ENCODE measurements at regions not wholly inside any gene's neighbourhood (a gene's known extent, or its start where the extent isn't known, plus 50 kb on each side); places are given as distances from the start of the nearest gene placed in this dataset.

DNA sequence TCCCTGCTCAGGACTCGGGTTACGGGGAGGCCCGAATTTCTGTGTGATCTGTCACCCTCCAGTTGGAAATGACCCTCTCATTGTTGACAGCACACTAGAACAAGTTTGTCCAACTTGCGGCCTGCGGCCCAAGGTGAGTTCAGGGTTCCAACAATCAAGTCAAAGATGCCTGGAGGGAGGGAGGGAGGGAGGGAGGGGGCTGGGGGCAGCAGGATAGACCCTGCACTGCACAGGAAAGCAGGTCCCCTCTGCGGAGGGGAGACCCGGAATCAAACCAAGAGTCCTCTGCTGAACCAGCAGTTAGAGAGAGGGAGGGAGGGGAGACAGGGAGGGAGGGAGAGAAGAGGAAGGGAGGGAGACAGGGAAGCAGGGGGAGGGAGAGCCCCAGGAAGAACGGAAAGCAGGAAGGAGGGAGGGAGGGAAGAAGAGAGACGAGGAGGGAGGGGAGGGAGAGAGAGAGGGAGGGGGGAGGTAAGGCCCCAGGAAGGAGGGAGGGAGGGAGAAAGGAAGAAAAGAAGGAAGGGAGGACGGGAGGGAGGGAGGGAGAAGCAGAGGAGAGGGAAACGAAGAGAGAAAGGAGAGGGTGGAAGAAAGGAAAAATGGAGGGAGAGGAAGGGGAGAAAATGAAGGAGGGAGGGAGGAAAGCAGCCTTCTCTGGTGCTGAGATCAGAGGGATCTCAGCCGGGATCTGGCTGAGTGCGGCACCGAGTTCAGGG lies 96.7 kb upstream of the CDH5 start:
- no peak for DNase-seq
- TF ChIP-seq, protein P1, sequence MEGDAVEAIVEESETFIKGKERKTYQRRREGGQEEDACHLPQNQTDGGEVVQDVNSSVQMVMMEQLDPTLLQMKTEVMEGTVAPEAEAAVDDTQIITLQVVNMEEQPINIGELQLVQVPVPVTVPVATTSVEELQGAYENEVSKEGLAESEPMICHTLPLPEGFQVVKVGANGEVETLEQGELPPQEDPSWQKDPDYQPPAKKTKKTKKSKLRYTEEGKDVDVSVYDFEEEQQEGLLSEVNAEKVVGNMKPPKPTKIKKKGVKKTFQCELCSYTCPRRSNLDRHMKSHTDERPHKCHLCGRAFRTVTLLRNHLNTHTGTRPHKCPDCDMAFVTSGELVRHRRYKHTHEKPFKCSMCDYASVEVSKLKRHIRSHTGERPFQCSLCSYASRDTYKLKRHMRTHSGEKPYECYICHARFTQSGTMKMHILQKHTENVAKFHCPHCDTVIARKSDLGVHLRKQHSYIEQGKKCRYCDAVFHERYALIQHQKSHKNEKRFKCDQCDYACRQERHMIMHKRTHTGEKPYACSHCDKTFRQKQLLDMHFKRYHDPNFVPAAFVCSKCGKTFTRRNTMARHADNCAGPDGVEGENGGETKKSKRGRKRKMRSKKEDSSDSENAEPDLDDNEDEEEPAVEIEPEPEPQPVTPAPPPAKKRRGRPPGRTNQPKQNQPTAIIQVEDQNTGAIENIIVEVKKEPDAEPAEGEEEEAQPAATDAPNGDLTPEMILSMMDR (IDR thresholded peaks at IDR 0.05): no peak
- H3K4me3 ChIP-seq: no peak overlapping the region
- no peak for ATAC-seq
- no peaks in the 10 kb centered on the region for H3K4me1 ChIP-seq (ENCODE audit: low read depth)
- intact Hi-C loops (cut with DNase I, micrococcal nuclease): no loop called here
- no peaks in the 10 kb centered on the region for H3K36me3 ChIP-seq (ENCODE audit: low read depth)
- H3K9me3 ChIP-seq: no peaks in the 10 kb centered on the region

DNA sequence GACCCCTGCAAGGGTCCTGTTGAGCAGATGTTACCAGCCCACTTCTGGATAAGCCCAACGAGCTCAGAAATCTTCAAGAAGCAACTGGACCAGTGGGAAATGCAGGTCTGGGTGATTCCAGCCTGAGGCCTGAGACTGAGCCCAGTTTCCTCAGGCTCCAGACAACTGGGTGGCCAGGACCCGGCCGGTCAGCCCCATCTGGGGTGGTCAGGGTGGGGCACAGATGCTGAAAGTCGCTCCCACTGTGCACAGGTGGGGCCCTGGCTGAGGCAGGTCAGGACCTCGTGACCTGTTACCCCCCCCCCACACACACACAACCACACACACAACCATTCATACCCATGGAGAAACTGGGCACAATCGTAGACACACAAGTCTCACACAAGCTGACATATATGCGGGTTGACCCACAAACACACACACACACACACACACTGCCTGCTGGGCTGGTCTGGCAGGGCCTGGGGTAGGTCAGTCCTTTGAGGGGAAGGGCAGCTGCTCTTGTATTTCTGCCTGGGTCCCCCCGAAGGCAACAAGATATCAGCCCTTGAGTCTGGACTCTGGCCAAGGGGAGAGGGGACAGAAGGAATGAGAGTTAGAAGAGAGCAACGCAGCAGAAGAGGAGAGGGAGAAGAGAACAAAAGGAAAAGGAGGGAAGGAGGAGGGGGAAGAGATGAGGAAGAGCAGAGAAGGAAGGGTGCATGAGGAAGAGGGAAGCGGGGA lies 99.0 kb upstream of the CDH5 start:
- ATAC-seq: no peak
- no peak for DNase-seq
- intact Hi-C loops (cut with DNase I, micrococcal nuclease): no loop called here

DNA sequence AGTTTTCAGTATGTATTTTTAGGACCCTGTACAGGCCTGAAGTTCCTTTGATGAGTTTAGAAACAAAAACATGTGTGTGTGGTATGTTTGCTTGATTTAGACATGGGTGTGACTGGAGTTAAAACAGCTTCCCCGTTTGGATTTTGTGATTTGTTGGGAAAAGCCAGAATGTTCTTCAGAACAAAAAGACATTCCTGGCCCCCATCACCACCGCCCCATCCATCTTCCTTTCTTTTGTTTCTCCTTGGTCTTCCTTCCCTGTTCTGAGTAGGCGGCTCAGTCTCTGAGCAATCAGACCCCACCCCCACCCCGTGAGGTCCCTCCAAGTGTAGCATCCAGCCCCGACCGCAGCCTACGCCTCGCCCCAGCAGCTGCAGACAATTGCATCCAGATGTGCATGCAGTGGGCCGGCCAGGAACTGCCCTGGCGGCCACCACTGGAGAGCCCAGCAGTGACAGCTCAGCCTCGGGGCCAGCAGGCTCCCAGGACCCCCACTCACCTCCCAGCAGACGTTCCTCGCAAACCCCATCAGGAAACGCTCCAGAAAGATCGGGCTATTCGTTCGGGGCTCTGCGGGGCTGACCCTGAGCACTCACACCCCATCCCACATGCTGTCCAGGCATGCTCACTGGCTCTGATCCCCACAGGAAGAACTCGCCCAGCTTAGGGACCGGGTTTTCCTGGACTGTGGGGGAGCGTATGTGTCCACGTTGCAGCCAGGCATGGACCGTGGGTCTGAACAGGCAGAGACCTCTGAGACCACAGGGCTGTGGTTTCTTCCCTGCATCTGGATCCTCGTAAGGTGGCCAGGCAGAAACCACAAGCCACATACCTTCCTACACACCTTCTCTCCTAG lies 99.8 kb upstream of the CDH5 start:
- TF ChIP-seq, protein P1 (IDR thresholded peaks at IDR 0.05): no peak
- intact Hi-C loops (cut with DNase I, micrococcal nuclease): no loop called here
- peak; percentile 36 to 61 (median 52) for DNase-seq
- ATAC-seq: peak; percentile 37
- Histone ChIP-seq H3K4me1 (ENCODE audit: low read depth) (no peaks in the 10 kb centered on the region), H3K9me3 (no peaks in the 10 kb centered on the region), H3K4me3 (no peak overlapping the region), H3K36me3 (ENCODE audit: low read depth) (no peaks in the 10 kb centered on the region)

More for the DNA sequence above, 99.0 kb upstream of the CDH5 start:
- no peaks in the 10 kb centered on the region for H3K36me3 ChIP-seq (ENCODE audit: low read depth)
- no peaks in the 10 kb centered on the region for H3K4me1 ChIP-seq (ENCODE audit: low read depth)
- H3K9me3 ChIP-seq: no peaks in the 10 kb centered on the region
- H3K4me3 ChIP-seq: no peak overlapping the region
- TF ChIP-seq, protein P1 (IDR thresholded peaks at IDR 0.05): no peak

DNA sequence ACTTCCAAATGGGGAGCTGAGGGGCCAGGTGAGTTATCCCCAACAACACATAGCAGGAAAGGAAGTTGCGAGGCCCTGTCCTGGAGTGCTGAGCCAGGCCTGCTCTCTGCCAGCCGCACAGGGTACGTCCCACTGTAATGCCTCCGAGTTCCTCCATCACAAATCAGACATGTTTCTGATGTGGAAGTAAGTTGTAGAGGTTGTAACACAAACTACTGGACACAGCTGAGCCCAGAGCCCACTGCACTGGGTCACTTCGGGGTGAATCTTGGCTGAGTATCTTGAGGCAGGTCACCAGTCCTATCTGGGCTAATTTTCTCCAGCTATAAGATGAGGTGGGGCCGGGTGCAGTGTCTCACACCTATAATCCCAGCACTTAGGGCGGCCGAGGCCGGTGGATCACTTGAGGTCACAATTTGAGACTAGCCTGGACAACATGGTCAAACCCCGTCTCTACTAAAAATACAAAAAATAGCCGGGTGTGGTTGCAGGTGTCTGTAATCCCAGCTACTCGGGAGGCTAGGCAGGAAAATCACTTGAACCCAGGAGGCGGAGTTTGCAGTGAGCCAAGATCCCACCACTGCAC lies 100.8 kb upstream of the CDH5 start:
- H3K4me1 ChIP-seq (ENCODE audit: low read depth): no peaks in the 10 kb centered on the region
- no peaks in the 10 kb centered on the region for H3K9me3 ChIP-seq
- TF ChIP-seq, protein P1 (IDR thresholded peaks at IDR 0.05): no peak
- intact Hi-C loops (cut with DNase I, micrococcal nuclease): no loop called here
- ATAC-seq: no peak
- no peak overlapping the region for H3K4me3 ChIP-seq
- no peaks in the 10 kb centered on the region for H3K36me3 ChIP-seq (ENCODE audit: low read depth)
- DNase-seq: no peak

DNA sequence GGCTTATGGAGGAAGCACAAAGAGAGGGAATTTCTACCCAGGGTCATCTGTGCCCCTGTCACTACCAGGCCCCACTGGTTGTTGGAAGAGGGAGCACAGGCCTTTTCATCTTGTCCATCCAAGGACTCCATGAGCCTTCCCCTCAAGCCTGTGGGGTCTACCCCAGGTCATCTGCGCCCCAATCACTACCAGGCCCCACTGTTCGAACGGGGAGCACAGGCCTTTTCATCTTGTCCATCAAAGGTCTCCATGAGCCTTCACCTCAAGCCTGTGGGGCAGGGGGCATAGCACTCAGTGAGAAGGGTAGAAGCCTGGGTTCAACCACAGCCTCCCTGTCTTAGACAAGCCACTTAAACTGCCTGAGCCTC lies 101.5 kb upstream of the CDH5 start:
- Histone ChIP-seq H3K4me1 (ENCODE audit: low read depth) (no peaks in the 10 kb centered on the region), H3K36me3 (ENCODE audit: low read depth) (no peaks in the 10 kb centered on the region), H3K4me3 (no peak overlapping the region), H3K9me3 (no peaks in the 10 kb centered on the region)
- intact Hi-C loops (cut with DNase I, micrococcal nuclease): no loop called here
- ATAC-seq (no peak), DNase-seq (no peak)
- TF ChIP-seq, protein P1 (IDR thresholded peaks at IDR 0.05): no peak
